Brain microvascular endothelial cell (primary cell): ENCODE measurements at regions not wholly inside any gene's neighbourhood (a gene's known extent, or its start where the extent isn't known, plus 50 kb on each side); places are given as distances from the start of the nearest gene placed in this dataset.
A peak's percentile ranks its signal among the peaks of the same experiment; 100 is the strongest.

Source experiments
- DNase-seq: peaks from one replicate; pipeline ENCODE4 v3.0.0-alpha.2; 2020
- H3K27ac ChIP-seq: fragments of 250-450 bp; sonication (Bioruptor Pico); 2 replicates; pipeline ENCODE4 v1.5.1; 2020; ENCODE audit warnings: mild to moderate bottlenecking, moderate library complexity
- H3K27me3 ChIP-seq: fragments of 250-450 bp; sonication (Bioruptor Pico); replicated peaks from 2 replicates; pipeline ENCODE4 v1.5.1; 2020; ENCODE audit warnings: mild to moderate bottlenecking
- H3K36me3 ChIP-seq: fragments of 250-450 bp; sonication (Bioruptor Pico); replicated peaks from 2 replicates; pipeline ENCODE4 v1.5.1; 2020; ENCODE audit warnings: mild to moderate bottlenecking
- H3K4me3 ChIP-seq: 2 replicates; pipeline ENCODE4 v1.5.1; 2011; ENCODE audit warnings: low read depth, mild to moderate bottlenecking, control low read depth, low read length, moderate library complexity
- in situ Hi-C: cut with HindIII; loops from 2 replicates; pipeline ENCODE4 v1.10.0; 2017; ENCODE audit warnings: low sequenced_read_pairs, low pct_ligation_motif_present
- TF ChIP-seq, protein P1 (sequence below): IDR thresholded peaks from 2 replicates; pipeline ENCODE4 v1.5.1; 2011; ENCODE audit warnings: low read depth, mild to moderate bottlenecking, moderate library complexity, low read length, control low read depth, inconsistent platforms; ENCODE audit errors: missing control alignments

DNA sequence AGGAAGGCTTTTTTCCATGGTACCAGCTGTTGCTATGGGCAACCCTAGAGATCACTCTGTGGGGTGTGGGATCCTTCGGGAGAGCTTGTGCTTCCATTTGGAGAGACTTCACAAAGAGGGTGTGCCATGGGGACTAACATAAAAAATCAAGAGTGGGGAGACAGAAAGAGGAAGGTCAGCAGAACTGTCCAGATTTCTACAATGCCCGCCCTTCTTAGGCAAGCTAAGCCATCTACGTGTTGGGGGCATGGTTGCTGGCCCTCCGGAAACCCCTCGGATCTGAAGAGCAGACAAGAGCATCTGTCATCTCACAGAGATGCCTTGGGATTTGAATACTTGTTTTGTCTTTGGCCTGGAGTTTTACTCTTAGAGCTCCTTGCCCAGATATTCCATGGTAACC, 83.9 kb upstream of the ZNF648 start:
- in situ Hi-C loops: no loop called here
- no peak overlapping the region for H3K27ac ChIP-seq
- no peak for DNase-seq
- TF ChIP-seq, protein P1, sequence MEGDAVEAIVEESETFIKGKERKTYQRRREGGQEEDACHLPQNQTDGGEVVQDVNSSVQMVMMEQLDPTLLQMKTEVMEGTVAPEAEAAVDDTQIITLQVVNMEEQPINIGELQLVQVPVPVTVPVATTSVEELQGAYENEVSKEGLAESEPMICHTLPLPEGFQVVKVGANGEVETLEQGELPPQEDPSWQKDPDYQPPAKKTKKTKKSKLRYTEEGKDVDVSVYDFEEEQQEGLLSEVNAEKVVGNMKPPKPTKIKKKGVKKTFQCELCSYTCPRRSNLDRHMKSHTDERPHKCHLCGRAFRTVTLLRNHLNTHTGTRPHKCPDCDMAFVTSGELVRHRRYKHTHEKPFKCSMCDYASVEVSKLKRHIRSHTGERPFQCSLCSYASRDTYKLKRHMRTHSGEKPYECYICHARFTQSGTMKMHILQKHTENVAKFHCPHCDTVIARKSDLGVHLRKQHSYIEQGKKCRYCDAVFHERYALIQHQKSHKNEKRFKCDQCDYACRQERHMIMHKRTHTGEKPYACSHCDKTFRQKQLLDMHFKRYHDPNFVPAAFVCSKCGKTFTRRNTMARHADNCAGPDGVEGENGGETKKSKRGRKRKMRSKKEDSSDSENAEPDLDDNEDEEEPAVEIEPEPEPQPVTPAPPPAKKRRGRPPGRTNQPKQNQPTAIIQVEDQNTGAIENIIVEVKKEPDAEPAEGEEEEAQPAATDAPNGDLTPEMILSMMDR: no peak
- no peak overlapping the region for H3K4me3 ChIP-seq
- no peaks in the 10 kb centered on the region for H3K36me3 ChIP-seq
- no peaks in the 10 kb centered on the region for H3K27me3 ChIP-seq

DNA sequence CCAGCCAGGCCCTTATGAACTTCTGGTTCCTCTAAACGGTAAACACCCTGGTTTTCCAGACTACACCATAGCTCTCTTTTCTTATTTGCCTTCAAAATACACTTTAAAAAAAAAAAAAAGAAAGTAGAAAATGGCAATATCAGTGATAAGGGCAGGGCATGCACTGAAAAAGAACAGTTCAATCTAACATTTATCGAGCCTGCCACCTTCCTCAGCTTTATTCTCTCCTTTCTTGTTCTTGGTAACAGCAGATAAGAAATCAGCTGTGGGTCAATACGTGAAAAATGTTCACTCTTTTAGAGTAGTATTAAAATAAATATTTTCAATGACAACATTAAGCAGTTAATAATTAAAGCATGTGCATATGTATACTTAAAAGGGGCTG, 83.1 kb upstream of the ZNF648 start:
- H3K27ac ChIP-seq: no peak overlapping the region
- in situ Hi-C loops: no loop called here
- no peak overlapping the region for H3K4me3 ChIP-seq
- H3K36me3 ChIP-seq: no peaks in the 10 kb centered on the region
- DNase-seq: no peak
- TF ChIP-seq, protein P1: no peak
- no peaks in the 10 kb centered on the region for H3K27me3 ChIP-seq

DNA sequence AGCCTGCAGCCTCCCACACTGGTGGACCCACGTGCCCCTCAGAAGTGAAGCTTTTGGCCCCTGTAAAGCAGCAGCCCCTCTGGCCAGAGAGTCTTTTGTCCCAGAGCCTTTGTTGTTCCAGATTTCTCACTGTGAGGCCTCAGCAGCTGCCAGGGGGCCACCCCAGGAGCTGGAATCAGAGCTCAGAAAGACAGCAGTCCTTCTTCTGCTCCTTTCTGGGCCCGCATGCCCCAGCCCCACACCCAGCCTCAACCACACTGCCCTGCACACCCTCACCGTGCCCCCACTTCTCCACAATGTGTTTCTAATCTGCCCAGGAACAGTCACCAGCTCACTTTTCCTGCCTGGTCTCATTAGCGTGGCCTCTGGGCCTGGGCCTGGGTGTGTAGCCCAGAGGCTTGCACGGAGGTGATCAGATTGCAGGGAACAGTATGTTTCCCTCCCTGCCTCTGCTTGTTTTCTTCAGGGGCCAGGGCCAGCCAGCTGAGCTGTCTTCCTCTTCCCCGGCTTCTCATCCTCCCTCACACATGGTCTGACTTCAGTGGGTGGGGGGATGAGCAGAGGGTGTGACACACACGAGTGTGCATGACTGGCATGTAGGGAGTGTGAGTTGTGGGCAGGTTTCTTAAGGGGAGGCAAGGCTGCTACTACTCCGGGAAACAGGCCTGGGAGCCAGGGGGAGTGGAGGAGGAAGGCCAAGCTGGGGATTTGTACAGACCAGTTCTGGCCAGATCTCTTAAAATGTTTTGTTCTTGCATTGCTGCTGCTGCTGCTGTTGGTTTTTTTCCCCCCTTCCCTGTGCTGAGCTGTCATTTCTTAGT, 82.5 kb upstream of the ZNF648 start:
- Histone ChIP-seq H3K27ac (no peak overlapping the region), H3K36me3 (no peaks in the 10 kb centered on the region), H3K4me3 (no peak overlapping the region), H3K27me3 (no peaks in the 10 kb centered on the region)
- in situ Hi-C loops: no loop called here
- TF ChIP-seq, protein P1: no peak
- DNase-seq: no peak

DNA sequence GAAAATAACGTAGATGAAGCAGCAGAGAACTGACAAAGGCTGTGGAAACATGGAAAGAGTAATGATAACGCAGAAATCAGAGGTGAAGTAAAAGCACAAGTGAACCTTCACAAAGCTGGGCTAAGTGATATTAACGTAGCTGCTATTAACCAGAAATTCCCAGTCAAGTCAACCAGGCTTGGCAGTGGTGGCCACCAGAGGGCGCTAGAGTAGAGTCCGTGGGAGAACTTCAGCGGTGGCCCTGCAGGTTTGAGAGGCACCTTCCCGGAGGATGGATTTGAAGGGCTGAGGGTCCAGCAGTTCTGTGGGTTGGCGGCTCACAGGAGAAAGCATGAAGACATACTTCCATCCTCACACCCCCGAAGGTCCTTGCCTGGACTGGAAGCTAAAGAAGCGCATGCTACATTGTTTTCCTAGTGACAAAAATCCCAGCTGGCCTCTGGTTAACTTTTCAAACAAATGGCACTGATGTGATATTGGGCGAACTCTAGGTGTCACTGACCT, 81.7 kb upstream of the ZNF648 start:
- no peak overlapping the region for H3K27ac ChIP-seq
- no peaks in the 10 kb centered on the region for H3K27me3 ChIP-seq
- DNase-seq: peak; percentile 78
- no peak overlapping the region for H3K4me3 ChIP-seq
- H3K36me3 ChIP-seq: no peaks in the 10 kb centered on the region
- in situ Hi-C loops: no loop called here
- TF ChIP-seq, protein P1: peak; percentile 96

DNA sequence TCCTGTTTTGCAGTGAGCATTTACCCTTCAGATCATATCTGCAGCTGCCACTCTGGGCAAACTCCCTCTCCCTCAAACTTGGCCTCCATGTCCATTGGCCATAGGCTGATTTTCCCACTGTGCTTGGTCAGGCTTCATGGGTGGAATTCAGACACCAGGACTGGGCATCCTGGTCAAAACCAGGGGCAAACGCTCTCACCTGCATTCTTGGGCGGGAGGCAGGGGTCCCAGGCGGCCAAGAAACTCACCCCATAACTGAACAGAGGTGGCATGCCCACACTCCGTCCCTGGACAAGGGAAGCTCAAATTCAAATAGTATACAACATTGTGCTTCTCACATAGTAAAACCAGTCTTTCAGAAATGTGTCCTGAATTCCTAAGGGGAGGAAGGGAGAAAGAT, 81.1 kb upstream of the ZNF648 start:
- Histone ChIP-seq H3K27me3 (no peaks in the 10 kb centered on the region), H3K36me3 (no peaks in the 10 kb centered on the region), H3K27ac (no peak overlapping the region), H3K4me3 (no peak overlapping the region)
- in situ Hi-C loops: no loop called here
- no peak for DNase-seq
- TF ChIP-seq, protein P1: no peak
